KOPT-K1 (cell line): ENCODE measurements at regions not wholly inside any gene's neighbourhood (a gene's known extent, or its start where the extent isn't known, plus 50 kb on each side); places are given as distances from the start of the nearest gene placed in this dataset.
"Not testable (repeated sequence)": the region's sequence is repeated elsewhere in the genome, so short reads cannot be mapped to it uniquely, and the experiment has no call there.

ENCODE experiments used
- H3K27ac ChIP-seq: fragments of 200-600 bp; sonication (generic); 2 replicates; pipeline ENCODE4 v1.5.1; 2016; ENCODE audit warnings: antibody characterized with exemption, mild to moderate bottlenecking, low read depth, low read length; ENCODE audit not compliant: poor library complexity, severe bottlenecking
- H3K36me3 ChIP-seq: fragments of 200-600 bp; sonication (generic); 2 replicates; pipeline ENCODE4 v1.5.1; 2017; ENCODE audit warnings: antibody characterized with exemption, mild to moderate bottlenecking, low read length, moderate library complexity; ENCODE audit not compliant: insufficient read depth
- H3K9me3 ChIP-seq: fragments of 200-600 bp; sonication (generic); 2 replicates; pipeline ENCODE4 v1.5.1; 2017; ENCODE audit warnings: antibody characterized with exemption, low read length, mild to moderate bottlenecking; ENCODE audit not compliant: insufficient read depth, poor library complexity, severe bottlenecking

GRCh38 chr12:60760965-60761364 lies 1165.1 kb downstream of the SLC16A7 start:
- H3K9me3 ChIP-seq, result no peaks in the 10 kb centered on the region
- no peaks in the 10 kb centered on the region for H3K36me3 ChIP-seq
- no peak overlapping the region for H3K27ac ChIP-seq

- not testable (repeated sequence) for H3K9me3 ChIP-seq, H3K27ac ChIP-seq, H3K36me3 ChIP-seq
These were observed 1205.3 kb downstream of the SLC16A7 start for GRCh38 chr12:60801166-60801565.

- Histone ChIP-seq H3K9me3 (no peaks in the 10 kb centered on the region), H3K27ac (no peak overlapping the region), H3K36me3 (no peaks in the 10 kb centered on the region)
These were observed 1207.3 kb downstream of the SLC16A7 start for GRCh38 chr12:60803147-60803546.

DNA sequence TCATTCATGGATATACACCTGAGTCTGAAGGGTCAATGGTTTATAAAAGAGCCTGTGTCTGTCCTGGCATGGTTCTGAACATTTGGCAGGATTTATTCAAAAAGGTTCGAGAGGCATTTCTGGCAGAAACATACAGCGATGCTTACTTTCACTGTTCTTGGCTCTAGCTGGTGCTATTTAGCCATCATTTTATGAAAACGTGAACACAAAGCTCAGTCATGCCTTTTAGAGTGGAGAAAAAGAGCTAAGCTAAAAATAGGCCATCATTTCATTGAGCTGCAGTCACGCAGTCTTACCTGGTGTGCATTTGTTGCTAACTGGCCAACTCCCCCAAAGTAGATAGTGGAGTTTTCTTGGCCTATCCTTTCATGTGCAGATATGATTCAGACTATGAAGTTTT lies 1209.5 kb downstream of the SLC16A7 start:
- Histone ChIP-seq H3K9me3 (no peaks in the 10 kb centered on the region), H3K27ac (no peak overlapping the region), H3K36me3 (no peaks in the 10 kb centered on the region)

DNA sequence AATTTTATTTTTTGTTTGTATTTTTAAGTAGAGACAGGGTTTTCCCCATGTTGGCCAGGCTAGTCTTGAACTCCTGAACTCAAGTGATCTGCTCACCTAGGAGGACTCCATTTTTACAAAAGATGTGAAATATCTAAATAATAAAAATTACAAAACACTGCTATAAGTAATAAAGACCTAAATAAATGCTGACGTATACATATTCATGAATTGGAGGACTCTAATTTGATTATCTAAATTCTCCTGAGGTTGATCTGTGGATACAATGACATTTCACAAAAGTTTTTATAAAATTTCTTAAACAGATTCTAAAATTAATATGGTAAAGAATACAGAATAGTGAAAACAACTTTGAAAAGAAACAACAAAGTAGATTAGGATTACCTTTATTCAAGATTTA lies 1224.0 kb downstream of the SLC16A7 start:
- Histone ChIP-seq H3K36me3 (no peaks in the 10 kb centered on the region), H3K9me3 (no peaks in the 10 kb centered on the region), H3K27ac (no peak overlapping the region)

- Histone ChIP-seq H3K9me3 (no peaks in the 10 kb centered on the region), H3K36me3 (no peaks in the 10 kb centered on the region), H3K27ac (no peak overlapping the region)
These were observed 1226.8 kb downstream of the SLC16A7 start for GRCh38 chr12:60822580-60822979.

GRCh38 chr12:60830381-60830780 lies 1234.6 kb downstream of the SLC16A7 start:
- Histone ChIP-seq H3K27ac (no peak overlapping the region), H3K36me3 (no peaks in the 10 kb centered on the region), H3K9me3 (no peaks in the 10 kb centered on the region)

DNA sequence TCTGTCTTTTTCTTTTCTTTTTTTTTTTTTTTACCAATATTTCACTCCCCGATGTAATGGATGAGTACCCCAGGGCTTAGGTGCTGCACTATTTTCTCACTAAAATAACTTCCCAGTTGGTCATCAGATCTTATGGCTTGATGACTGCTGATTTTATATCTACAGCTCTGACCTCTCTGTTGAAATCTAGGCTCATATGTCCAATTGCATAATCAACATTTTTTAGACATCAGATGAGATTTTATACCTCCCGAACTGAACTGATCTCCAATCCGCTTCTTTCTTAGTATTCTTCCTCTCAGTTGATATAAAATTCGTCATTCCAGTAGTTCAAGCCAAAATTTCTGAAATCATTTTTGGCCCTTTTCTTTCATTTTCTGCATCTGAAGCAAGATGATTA lies 1236.5 kb downstream of the SLC16A7 start:
- no peak overlapping the region for H3K27ac ChIP-seq
- H3K36me3 ChIP-seq, result no peaks in the 10 kb centered on the region
- no peaks in the 10 kb centered on the region for H3K9me3 ChIP-seq

GRCh38 chr12:60834372-60834771 lies 1238.5 kb downstream of the SLC16A7 start:
- H3K36me3 ChIP-seq, result no peaks in the 10 kb centered on the region
- H3K9me3 ChIP-seq, result no peaks in the 10 kb centered on the region
- no peak overlapping the region for H3K27ac ChIP-seq

DNA sequence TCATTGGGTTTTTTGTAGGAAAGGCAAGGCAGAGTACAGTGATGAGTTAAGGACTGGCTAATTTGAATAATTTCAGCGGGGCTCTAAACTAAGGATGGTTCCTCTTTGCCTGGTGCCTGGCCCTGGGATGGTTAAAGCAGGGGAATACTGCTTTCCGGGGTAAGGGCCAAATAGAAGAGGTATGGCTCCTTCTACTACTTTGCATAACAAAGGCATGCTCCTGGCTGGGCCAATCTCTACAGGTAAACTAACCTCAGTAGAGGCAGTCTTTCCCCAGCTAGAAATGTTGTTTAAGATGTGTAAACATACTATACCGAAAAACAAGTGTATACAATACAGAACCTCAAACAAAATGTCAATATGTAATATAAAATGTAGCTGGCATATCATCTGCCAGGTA lies 1239.0 kb downstream of the SLC16A7 start:
- Histone ChIP-seq H3K27ac (no peak overlapping the region), H3K9me3 (no peaks in the 10 kb centered on the region), H3K36me3 (no peaks in the 10 kb centered on the region)

DNA sequence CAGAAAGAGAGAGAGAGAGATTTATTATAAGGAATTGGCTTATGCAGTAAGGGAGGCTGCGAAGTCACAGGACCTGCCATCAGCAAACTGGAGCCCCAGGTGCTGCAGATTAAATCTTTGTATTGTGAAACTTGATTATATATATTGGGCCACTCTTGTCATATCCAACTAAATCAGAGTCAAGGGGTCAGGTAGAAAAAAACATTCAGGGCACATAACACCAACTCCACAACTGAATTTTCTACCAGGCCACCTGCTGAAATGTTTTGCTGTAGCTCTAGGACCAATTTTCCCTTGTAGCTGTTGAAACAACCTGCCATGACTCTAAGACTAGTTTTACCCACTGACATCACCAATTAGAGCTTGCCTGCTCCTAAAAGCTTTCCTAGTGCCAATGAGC lies 1240.8 kb downstream of the SLC16A7 start:
- no peaks in the 10 kb centered on the region for H3K36me3 ChIP-seq
- H3K9me3 ChIP-seq, result no peaks in the 10 kb centered on the region
- no peak overlapping the region for H3K27ac ChIP-seq

DNA sequence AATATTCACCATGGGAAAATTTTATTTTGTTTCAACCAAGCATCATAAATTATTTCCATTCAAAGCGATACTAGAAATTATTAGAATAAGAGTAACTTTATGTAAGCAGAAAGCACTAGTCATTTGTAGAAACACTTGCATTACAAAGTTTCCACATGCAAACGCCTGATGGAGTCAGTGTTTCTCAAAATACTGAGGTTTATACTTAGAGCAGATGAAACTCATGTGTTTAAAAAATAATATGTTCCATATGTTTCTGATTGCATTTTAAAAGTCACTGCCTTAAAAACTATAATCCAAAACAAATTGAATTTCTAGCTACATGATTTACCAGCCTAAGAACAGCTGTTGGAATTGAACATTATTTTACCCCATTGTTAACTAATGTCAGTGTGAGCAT lies 1246.4 kb downstream of the SLC16A7 start:
- Histone ChIP-seq H3K27ac (no peak overlapping the region), H3K9me3 (no peaks in the 10 kb centered on the region), H3K36me3 (no peaks in the 10 kb centered on the region)

- no peak overlapping the region for H3K27ac ChIP-seq
- no peaks in the 10 kb centered on the region for H3K36me3 ChIP-seq
- no peaks in the 10 kb centered on the region for H3K9me3 ChIP-seq
These were observed 1248.3 kb downstream of the SLC16A7 start for GRCh38 chr12:60844101-60844500.

DNA sequence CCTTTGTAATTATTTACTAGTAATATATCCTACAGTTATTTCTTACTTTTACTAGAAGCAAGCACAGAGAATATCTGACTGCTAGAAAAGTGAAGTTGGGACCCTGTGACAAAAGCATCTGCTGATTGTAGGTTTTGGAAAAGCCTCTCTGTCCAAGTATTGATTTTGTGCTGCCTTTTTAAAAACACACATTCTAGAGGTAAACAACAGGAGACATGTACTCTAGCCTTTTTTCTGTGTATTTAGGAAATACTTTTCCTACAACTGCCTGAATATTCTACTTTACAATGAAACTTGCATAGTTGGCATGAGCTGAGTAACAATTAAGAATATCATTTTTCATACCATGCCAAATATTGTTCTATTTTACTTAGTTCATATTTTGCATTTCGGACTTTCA lies 1249.0 kb downstream of the SLC16A7 start:
- Histone ChIP-seq H3K9me3 (no peaks in the 10 kb centered on the region), H3K27ac (no peak overlapping the region), H3K36me3 (no peaks in the 10 kb centered on the region)

DNA sequence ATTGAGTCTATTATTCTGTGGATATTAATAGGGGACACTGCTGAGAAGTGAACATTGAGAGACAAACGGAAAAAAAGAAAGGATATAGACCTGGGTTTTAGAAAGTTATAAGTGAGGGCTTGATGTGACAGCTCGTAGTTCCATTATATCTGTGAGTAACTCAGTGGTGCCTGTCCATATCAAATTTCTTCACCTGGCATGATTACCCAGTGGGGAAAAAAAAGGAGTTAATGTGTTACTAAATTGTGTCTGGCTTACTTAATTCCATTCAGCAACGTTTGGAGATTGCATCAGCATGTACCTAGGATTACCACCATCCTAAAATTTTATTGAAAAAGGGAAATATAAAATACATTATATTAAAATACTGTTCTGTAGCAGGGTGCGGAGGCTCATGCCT lies 1249.9 kb downstream of the SLC16A7 start:
- H3K36me3 ChIP-seq, result no peaks in the 10 kb centered on the region
- no peaks in the 10 kb centered on the region for H3K9me3 ChIP-seq
- H3K27ac ChIP-seq, result no peak overlapping the region

GRCh38 chr12:60847281-60847680 lies 1251.5 kb downstream of the SLC16A7 start:
- no peak overlapping the region for H3K27ac ChIP-seq
- H3K9me3 ChIP-seq, result no peaks in the 10 kb centered on the region
- no peaks in the 10 kb centered on the region for H3K36me3 ChIP-seq

DNA sequence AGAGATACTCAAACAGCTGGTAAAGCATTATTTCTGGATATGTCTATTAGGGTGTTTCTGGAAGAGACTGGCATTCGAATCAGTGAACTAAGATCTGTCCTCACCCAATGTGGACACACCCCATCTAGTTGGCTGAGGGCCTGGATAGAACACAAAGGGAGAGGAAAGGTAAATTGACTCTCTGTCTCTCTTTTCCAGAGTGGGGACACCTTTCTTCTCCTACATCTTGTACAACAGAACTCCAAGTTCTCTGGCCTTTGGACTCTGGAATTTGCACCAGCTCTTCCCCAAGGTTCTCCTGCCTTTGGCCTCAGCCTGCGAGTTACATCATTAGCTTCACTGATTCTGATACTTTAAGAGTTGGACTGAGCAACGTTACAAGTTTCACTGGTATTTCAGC lies 1253.9 kb downstream of the SLC16A7 start:
- H3K27ac ChIP-seq, result no peak overlapping the region
- H3K36me3 ChIP-seq, result no peaks in the 10 kb centered on the region
- H3K9me3 ChIP-seq, result no peaks in the 10 kb centered on the region
